ENCODE measurements at regions not wholly inside any gene's neighbourhood (a gene's known extent, or its start where the extent isn't known, plus 50 kb on each side); places are given as distances from the start of the nearest gene placed in this dataset.
A peak's percentile ranks its signal among the peaks of the same experiment; 100 is the strongest.

GRCh38 chr9:108367188-108367587 lies 488.6 kb downstream of the ACTL7B start:
- TF ChIP-seq CTCF (conservative IDR thresholded peaks at IDR 0.05), result no peak
- H3K4me1 Mint-ChIP-seq, result no peaks in the 10 kb centered on the region
- H3K9me3 Mint-ChIP-seq, result peaks cover 5% of the 10 kb centered on the region
- peaks cover 2% of the 10 kb centered on the region for H3K36me3 Mint-ChIP-seq (ENCODE audit: low read depth)
- no peak overlapping the region for H3K27ac Mint-ChIP-seq (ENCODE audit: unreplicated experiment)
- DNase-seq (ENCODE audit: low read depth, low spot score), result no peak
- no peaks in the 10 kb centered on the region for H3K27me3 Mint-ChIP-seq (ENCODE audit: low read depth)
- H3K4me3 Mint-ChIP-seq, result no peak overlapping the region

GRCh38 chr9:108363311-108363710 lies 492.5 kb downstream of the ACTL7B start:
- Mint-ChIP-seq H3K27ac (ENCODE audit: unreplicated experiment) (no peak overlapping the region), H3K36me3 (ENCODE audit: low read depth) (peaks cover 2% of the 10 kb centered on the region), H3K4me1 (no peaks in the 10 kb centered on the region), H3K4me3 (no peak overlapping the region), H3K27me3 (ENCODE audit: low read depth) (no peaks in the 10 kb centered on the region), H3K9me3 (peaks cover 2% of the 10 kb centered on the region)
- DNase-seq (ENCODE audit: low read depth, low spot score), result no peak
- TF ChIP-seq CTCF (conservative IDR thresholded peaks at IDR 0.05), result no peak

- Mint-ChIP-seq H3K9me3 (peaks cover 2% of the 10 kb centered on the region), H3K4me3 (no peak overlapping the region)
Observed at GRCh38 chr9:108360304-108360703, 495.5 kb downstream of the ACTL7B start.

GRCh38 chr9:108356806-108357205 lies 499.0 kb downstream of the ACTL7B start:
- TF ChIP-seq CTCF (conservative IDR thresholded peaks at IDR 0.05), result no peak
- H3K4me1 Mint-ChIP-seq, result no peaks in the 10 kb centered on the region

More at GRCh38 chr9:108360304-108360703, 495.5 kb downstream of the ACTL7B start:
- TF ChIP-seq CTCF (conservative IDR thresholded peaks at IDR 0.05), result no peak
- Mint-ChIP-seq H3K27me3 (ENCODE audit: low read depth) (no peaks in the 10 kb centered on the region), H3K27ac (ENCODE audit: unreplicated experiment) (no peak overlapping the region), H3K36me3 (ENCODE audit: low read depth) (peaks cover 2% of the 10 kb centered on the region), H3K4me1 (no peaks in the 10 kb centered on the region)
- DNase-seq (ENCODE audit: low read depth, low spot score), result no peak

GRCh38 chr9:108351571-108351970 lies 504.2 kb downstream of the ACTL7B start:
- DNase-seq (ENCODE audit: low read depth, low spot score), result no peak
- H3K27me3 Mint-ChIP-seq (ENCODE audit: low read depth), result no peaks in the 10 kb centered on the region
- no peaks in the 10 kb centered on the region for H3K36me3 Mint-ChIP-seq (ENCODE audit: low read depth)
- no peak overlapping the region for H3K4me3 Mint-ChIP-seq
- no peak overlapping the region for H3K27ac Mint-ChIP-seq (ENCODE audit: unreplicated experiment)
- no peaks in the 10 kb centered on the region for H3K4me1 Mint-ChIP-seq
- no peak for TF ChIP-seq CTCF (conservative IDR thresholded peaks at IDR 0.05)
- no peaks in the 10 kb centered on the region for H3K9me3 Mint-ChIP-seq

More at GRCh38 chr9:108356806-108357205, 499.0 kb downstream of the ACTL7B start:
- peak overlapping the region; percentile 85 for H3K27ac Mint-ChIP-seq (ENCODE audit: unreplicated experiment)
- no peak overlapping the region for H3K4me3 Mint-ChIP-seq
- no peaks in the 10 kb centered on the region for H3K36me3 Mint-ChIP-seq (ENCODE audit: low read depth)
- DNase-seq (ENCODE audit: low read depth, low spot score), result no peak
- no peaks in the 10 kb centered on the region for H3K9me3 Mint-ChIP-seq
- no peaks in the 10 kb centered on the region for H3K27me3 Mint-ChIP-seq (ENCODE audit: low read depth)

Data from neural crest cell (in vitro differentiated cells).